Right ventricle myocardium inferior (tissue), 1 donor: ENCODE measurements at regions not wholly inside any gene's neighbourhood (a gene's known extent, or its start where the extent isn't known, plus 50 kb on each side); places are given as distances from the start of the nearest gene placed in this dataset.

Experiments used
- ATAC-seq: fragments of 200-7000 bp; cut with Tn5 transposase; one replicate; pipeline ENCODE4 v1.9.1; 2020; ENCODE audit warnings: mild to moderate bottlenecking, moderate library complexity
- DNase-seq: peaks from one replicate; pipeline ENCODE4 v3.0.0; 2021; ENCODE audit errors: missing footprints
- intact Hi-C: fragments of 100-400 bp; cut with DNase I; formaldehyde crosslinking; loops from one replicate; pipeline ENCODE4 v1.11.0; 2022
- donor health status: DM: no; HTN: yes; CAD: no; lungs with severe emphysema.

GRCh38 chr13:21936674-21937073 lies 265.8 kb downstream of the FGF9 start:
- DNase-seq, result no peak
- ATAC-seq, result no peak
- intact Hi-C loops, result no loop called here

GRCh38 chr13:21938168-21938567 lies 267.3 kb downstream of the FGF9 start:
- no peak for DNase-seq
- ATAC-seq, result no peak
- intact Hi-C loops, result no loop called here

GRCh38 chr13:21938636-21939035 lies 267.8 kb downstream of the FGF9 start:
- ATAC-seq (no peak), DNase-seq (no peak)
- intact Hi-C loops, result no loop called here

GRCh38 chr13:21942061-21942460 lies 271.2 kb downstream of the FGF9 start:
- intact Hi-C loops, result no loop called here
- DNase-seq (no peak), ATAC-seq (no peak)

- no peak for ATAC-seq
- DNase-seq, result no peak
- intact Hi-C loops, result no loop called here
These were observed 273.7 kb downstream of the FGF9 start for GRCh38 chr13:21944610-21945009.

GRCh38 chr13:21945195-21945594 lies 274.3 kb downstream of the FGF9 start:
- DNase-seq (no peak), ATAC-seq (no peak)
- intact Hi-C loops, result no loop called here

- intact Hi-C loops, result no loop called here
- DNase-seq (no peak), ATAC-seq (no peak)
These were observed 276.1 kb downstream of the FGF9 start for GRCh38 chr13:21946964-21947363.

- intact Hi-C loops, result no loop called here
- DNase-seq, result no peak
- no peak for ATAC-seq
These were observed 278.0 kb downstream of the FGF9 start for GRCh38 chr13:21948769-21949474.

GRCh38 chr13:21949818-21950429 lies 279.1 kb downstream of the FGF9 start:
- ATAC-seq, result no peak
- DNase-seq, result no peak
- intact Hi-C loops, result no loop called here

- DNase-seq (no peak), ATAC-seq (no peak)
- intact Hi-C loops, result no loop called here
These were observed 285.8 kb downstream of the FGF9 start for GRCh38 chr13:21956666-21957065.

- ATAC-seq (no peak), DNase-seq (no peak)
- intact Hi-C loops, result no loop called here
These were observed 287.0 kb downstream of the FGF9 start for GRCh38 chr13:21957833-21958232.

GRCh38 chr13:21960108-21960507 lies 289.2 kb downstream of the FGF9 start:
- no peak for DNase-seq
- ATAC-seq, result no peak
- intact Hi-C loops, result no loop called here

GRCh38 chr13:21964686-21965085 lies 293.8 kb downstream of the FGF9 start:
- intact Hi-C loops, result no loop called here
- DNase-seq (no peak), ATAC-seq (no peak)

GRCh38 chr13:21965095-21965494 lies 294.2 kb downstream of the FGF9 start:
- no peak for ATAC-seq
- intact Hi-C loops, result no loop called here
- DNase-seq, result no peak

GRCh38 chr13:21966014-21966413 lies 295.1 kb downstream of the FGF9 start:
- no peak for DNase-seq
- ATAC-seq, result no peak
- intact Hi-C loops, result no loop called here

- intact Hi-C loops, result no loop called here
- no peak for ATAC-seq
- DNase-seq, result no peak
These were observed 297.0 kb downstream of the FGF9 start for GRCh38 chr13:21967871-21968270.

- ATAC-seq, result peak; percentile 30
- DNase-seq, result no peak
These were observed 299.3 kb downstream of the FGF9 start for GRCh38 chr13:21970172-21970571.

GRCh38 chr13:21970918-21971317 lies 300.0 kb downstream of the FGF9 start:
- intact Hi-C loops, result no loop called here
- no peak for ATAC-seq
- DNase-seq, result no peak

More at GRCh38 chr13:21970172-21970571, 299.3 kb downstream of the FGF9 start:
- intact Hi-C loops, result no loop called here

- intact Hi-C loops, result no loop called here
- DNase-seq (no peak), ATAC-seq (peak; percentile 28)
These were observed 301.1 kb downstream of the FGF9 start for GRCh38 chr13:21971662-21972621.
